EH (cell line): ENCODE measurements at regions not wholly inside any gene's neighbourhood (a gene's known extent, or its start where the extent isn't known, plus 50 kb on each side); places are given as distances from the start of the nearest gene placed in this dataset.
A peak's percentile ranks its signal among the peaks of the same experiment; 100 is the strongest.
"Not testable (repeated sequence)": the region's sequence is repeated elsewhere in the genome, so short reads cannot be mapped to it uniquely, and the experiment has no call there.

Experiments
- DNase-seq: peaks from one replicate; pipeline ENCODE4 v3.0.0-alpha.2; 2015; ENCODE audit warnings: low read depth

- not testable (repeated sequence) for DNase-seq
Measured at GRCh38 chr20:30899370-30900079, 357.9 kb upstream of the DEFB115 start.

GRCh38 chr20:30900080-30900719 lies 357.3 kb upstream of the DEFB115 start:
- not testable (repeated sequence) for DNase-seq

- DNase-seq: not testable (repeated sequence)
Measured at GRCh38 chr20:30905231-30905630, 352.2 kb upstream of the DEFB115 start.

- DNase-seq: no peak
Measured at GRCh38 chr20:30910937-30911725, 346.3 kb upstream of the DEFB115 start.

- not testable (repeated sequence) for DNase-seq
Measured at GRCh38 chr20:30911832-30912660, 345.4 kb upstream of the DEFB115 start.

GRCh38 chr20:30912661-30913026 lies 344.8 kb upstream of the DEFB115 start:
- DNase-seq: peak; percentile 19

GRCh38 chr20:30916404-30916803 lies 341.1 kb upstream of the DEFB115 start:
- not testable (repeated sequence) for DNase-seq

GRCh38 chr20:30919514-30920188 lies 337.8 kb upstream of the DEFB115 start:
- no peak for DNase-seq

GRCh38 chr20:30921286-30922071 lies 336.0 kb upstream of the DEFB115 start:
- DNase-seq: no peak

- DNase-seq: no peak
Measured at GRCh38 chr20:30922129-30922528, 335.3 kb upstream of the DEFB115 start.

GRCh38 chr20:30937790-30938189 lies 319.7 kb upstream of the DEFB115 start:
- no peak for DNase-seq

- DNase-seq: no peak
Measured at GRCh38 chr20:30949761-30950160, 307.7 kb upstream of the DEFB115 start.

GRCh38 chr20:30951088-30951487 lies 306.4 kb upstream of the DEFB115 start:
- not testable (repeated sequence) for DNase-seq

- DNase-seq: not testable (repeated sequence)
Measured at GRCh38 chr20:30956649-30957048, 300.8 kb upstream of the DEFB115 start.

GRCh38 chr20:30959208-30959607 lies 298.3 kb upstream of the DEFB115 start:
- DNase-seq: not testable (repeated sequence)

- no peak for DNase-seq
Measured at GRCh38 chr20:30963591-30963990, 293.9 kb upstream of the DEFB115 start.

GRCh38 chr20:30975859-30976258 lies 281.6 kb upstream of the DEFB115 start:
- DNase-seq: not testable (repeated sequence)

GRCh38 chr20:30985386-30985785 lies 272.1 kb upstream of the DEFB115 start:
- DNase-seq: no peak
